ENCODE measurements at regions not wholly inside any gene's neighbourhood (a gene's known extent, or its start where the extent isn't known, plus 50 kb on each side); places are given as distances from the start of the nearest gene placed in this dataset.

GRCh38 chr6:6704103-6705060, 115.9 kb downstream of the LY86 start:
- DNase-seq (no peak), ATAC-seq (no peak)
- intact Hi-C loops (cut with DNase I): no loop called here

DNA sequence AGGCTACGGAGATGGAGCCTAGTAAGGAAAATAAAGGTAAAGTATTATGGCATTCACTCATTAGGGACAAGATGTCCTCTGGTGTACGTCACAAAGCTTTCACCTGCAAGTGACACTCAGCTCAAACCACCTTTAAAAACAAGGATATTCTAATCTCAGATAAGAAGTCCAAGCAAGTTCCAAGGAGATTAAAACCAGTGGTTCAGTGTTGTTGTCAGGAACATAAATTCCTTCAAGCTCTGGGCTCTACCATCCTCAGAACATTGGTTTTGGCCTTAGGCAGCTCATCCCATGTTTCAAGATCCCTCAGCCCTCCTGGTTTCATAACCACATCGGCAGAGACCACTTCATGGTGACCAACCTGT, 116.5 kb downstream of the LY86 start:
- intact Hi-C loops (cut with DNase I): no loop called here
- DNase-seq: no peak
- no peak for ATAC-seq

DNA sequence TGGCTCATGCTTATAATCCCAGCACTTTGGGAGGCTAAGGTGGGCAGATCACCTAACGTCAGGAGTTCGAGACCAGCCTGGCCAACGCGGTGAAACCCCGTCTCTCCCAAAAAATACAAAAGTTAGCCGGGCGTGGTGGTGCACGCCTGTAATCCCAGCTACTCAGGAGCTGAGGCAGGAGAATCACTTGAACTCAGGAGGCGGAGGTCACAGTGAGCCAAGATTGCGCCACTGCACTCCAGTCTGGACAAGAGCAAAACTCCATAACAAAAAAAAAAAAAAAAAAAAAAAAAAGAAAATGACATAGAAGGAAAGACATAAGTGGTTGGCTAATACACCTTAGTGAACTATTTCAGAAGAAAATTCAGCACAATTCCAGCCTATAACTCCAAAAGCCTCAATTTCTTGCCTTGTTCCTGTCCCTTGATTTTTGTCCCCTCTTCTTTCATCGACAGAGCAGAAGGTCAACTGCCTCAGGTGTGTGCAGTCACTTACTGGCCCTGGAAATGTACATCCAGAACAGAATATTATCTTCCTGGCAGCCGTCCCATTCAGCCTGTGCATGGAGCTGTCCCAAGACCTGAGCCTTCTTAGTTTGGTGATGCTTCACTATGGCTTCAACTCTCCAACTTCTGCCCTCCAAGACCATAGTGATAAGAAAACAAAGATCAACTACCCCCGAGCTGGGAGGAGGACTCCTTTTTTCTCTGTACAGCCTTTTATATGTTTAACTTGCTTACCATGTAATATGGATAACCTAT, 117.6 kb downstream of the LY86 start:
- no peak for ATAC-seq
- no peak for DNase-seq
- intact Hi-C loops (cut with DNase I): no loop called here

GRCh38 chr6:6707143-6707542, 118.6 kb downstream of the LY86 start:
- ATAC-seq: peak in 1 of 2 donors; percentile 34
- no peak for DNase-seq
- intact Hi-C loops (cut with DNase I): no loop called here

DNA sequence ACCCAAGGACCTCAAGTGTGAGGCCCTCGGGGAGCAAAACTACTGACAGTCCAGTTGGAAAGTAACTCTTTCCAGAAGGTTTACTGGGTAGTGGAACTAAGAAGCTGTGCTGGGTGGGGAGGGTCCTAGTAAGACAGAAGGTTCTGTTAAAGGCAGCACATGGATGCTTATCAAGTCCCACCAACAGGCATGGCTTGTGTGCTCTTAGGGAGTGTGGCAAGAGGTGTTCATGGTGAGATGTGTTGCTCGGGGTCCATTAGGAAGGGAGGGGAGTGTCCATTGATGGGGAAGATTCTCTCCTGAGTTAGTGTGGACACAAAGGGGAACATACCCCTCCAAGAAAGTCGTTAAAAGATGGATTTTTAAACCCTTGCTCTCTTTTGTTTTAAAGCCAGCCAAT, 120.6 kb downstream of the LY86 start:
- ATAC-seq: no peak
- no peak for DNase-seq
- intact Hi-C loops (cut with DNase I): no loop called here

- intact Hi-C loops (cut with DNase I): loop anchor here in 1 of 2 donors (10.0 kb wide), 1 partner anchor 534 kb away; no protein-coding TSS in a partner anchor
- ATAC-seq: no peak
- no peak for DNase-seq
Observed at GRCh38 chr6:6711031-6711785, 122.7 kb downstream of the LY86 start.

DNA sequence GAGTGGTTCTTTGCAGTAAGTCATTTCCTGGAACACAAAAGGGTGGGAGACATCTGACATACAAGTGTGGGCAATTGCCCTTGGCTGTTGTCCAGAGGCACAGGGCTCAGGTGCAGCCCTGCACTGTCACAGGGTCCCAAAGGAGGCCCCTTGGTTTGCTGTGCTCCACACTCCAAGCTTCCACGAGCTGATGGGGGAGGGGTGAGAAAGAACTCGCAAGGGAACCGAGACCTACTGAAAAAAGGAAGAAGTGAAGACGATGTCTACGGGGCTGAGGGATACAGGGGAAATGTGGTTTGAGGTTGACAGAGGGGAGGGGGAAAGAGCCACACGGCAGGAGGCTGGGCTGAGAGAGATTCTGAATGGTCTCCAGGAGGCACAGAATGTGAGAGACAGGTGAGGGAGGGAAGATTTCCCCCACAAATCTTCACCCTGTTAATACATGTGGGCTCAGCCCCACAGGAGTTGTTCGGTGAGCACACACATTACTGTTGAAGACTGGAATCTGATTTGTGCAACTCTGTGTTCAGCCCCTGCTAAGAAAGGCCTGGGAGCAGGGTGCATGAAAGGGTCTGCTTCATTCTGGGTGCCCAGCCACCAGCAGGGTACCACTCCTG, 123.4 kb downstream of the LY86 start:
- intact Hi-C loops (cut with DNase I): loop anchor here in 1 of 2 donors (10.0 kb wide), 1 partner anchor 533 kb away; no protein-coding TSS in a partner anchor
- ATAC-seq: peak in 1 of 2 donors; percentile 16

DNA sequence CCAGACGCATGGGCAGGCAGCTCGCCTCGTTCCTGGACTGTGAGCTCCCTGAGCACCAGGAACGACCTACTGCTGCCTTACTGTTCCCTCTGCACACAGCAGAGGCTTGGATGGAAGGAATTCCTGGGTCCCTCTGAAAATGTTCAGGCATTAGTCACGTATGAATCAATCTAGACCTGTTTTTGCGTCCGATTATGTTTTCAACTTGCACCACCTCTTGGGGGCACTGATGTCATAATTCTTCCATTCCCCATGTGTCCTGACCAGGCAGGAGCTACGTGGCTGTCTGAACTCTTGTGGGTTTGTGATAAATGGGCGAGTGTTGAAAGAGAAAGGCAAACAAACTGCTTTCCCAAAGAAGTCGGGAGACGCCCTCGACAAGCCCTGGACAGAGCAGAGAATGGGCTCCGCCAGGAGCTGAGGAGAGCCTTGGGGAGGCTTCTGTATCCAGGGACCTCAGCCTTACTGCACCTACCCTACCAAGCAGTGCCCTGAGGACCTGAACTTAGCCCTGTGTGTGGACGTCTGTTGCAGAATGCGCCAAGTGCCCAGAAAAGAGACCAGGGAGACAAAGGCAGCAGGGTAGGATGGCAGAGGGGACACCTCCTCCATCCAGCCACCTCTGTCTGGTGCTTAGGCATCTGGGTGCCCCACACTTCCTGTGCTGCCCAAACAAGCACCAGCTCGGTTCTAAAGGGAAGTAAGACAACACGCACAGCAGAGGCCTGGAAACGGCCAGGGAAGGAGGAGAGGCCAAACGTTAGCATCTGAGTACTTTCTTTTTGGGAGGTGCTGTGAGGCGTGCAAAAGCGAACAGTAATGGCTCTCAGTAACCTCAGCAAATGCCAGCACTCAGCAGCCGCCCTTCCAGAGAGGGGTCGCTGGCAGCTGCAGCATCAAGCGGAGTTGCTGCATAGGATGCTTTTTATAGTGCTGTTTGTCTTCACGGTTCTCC, 124.2 kb downstream of the LY86 start:
- intact Hi-C loops (cut with DNase I): loop anchor here in 1 of 2 donors (10.0 kb wide), 1 partner anchor 532 kb away; no protein-coding TSS in a partner anchor
- DNase-seq (no peak), ATAC-seq (peak; percentile 50 to 58)

More for the DNA sequence above, 123.4 kb downstream of the LY86 start:
- DNase-seq: no peak

DNA sequence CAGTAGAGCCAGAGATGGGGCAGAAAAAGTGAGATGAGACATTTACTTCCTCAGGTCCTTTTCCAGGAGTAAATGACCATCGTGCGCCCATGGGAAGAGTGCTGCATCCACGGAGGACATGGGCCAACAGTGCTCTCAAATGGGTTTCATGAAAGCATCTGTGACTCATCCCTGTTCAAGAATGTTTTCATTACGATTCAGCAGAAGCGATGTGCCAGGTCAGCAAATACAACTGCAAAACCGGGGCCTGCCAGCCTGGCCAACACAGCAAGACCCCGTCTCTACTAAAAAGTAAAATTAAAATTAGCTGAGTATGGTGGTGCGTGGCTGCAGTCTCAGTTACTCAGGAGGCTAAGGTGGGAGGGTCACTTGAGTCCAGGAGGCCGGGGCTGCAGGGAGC, 125.1 kb downstream of the LY86 start:
- peak in 1 of 2 donors; percentile 56 for ATAC-seq
- no peak for DNase-seq
- intact Hi-C loops (cut with DNase I): loop anchor here in 1 of 2 donors (10.0 kb wide), 1 partner anchor 531 kb away; no protein-coding TSS in a partner anchor

DNA sequence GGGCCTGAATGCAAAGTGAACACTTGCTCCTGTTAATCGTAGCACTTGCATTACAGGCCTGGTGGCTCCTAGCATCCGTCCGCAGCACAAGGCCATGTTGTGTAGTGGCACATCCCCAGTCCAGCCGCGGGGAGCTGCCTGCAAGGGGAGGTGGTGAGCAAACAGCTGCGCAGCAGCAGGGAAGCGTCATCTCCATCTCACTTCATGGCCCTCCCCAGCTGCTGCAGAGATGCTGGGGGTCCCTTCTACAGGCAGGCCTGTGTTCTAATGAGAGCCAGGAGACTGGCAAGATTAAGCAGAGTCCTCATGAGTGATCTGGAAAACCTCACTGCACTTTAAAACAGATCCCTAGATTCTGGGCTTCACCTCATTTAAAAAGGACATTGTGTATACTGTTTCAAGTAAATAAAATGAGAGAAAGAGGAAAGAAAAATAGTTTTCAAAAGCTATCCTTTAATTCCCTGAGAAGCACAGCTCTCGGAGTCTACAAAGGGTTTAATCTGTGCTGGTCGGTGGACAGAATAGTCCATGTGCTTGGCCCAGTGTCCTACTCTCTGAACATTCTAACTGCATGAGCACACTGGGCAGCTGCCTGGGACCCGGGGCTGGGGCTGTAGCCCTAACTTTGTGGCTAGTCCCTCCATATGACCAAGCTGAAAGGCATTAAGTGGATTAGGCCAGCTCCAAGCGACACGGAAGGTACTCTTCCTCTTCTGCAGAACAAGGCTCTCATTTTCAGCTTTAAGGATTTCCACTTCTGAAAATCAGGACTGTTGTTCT, 125.8 kb downstream of the LY86 start:
- no peak for DNase-seq
- peak in 1 of 2 donors; percentile 19 for ATAC-seq
- intact Hi-C loops (cut with DNase I): loop anchor here in 1 of 2 donors (10.0 kb wide), 1 partner anchor 530 kb away; no protein-coding TSS in a partner anchor

GRCh38 chr6:6714953-6715352, 126.4 kb downstream of the LY86 start:
- intact Hi-C loops (cut with DNase I): loop anchor here in 1 of 2 donors (10.0 kb wide), 1 partner anchor 530 kb away; no protein-coding TSS in a partner anchor
- DNase-seq: no peak
- no peak for ATAC-seq

DNA sequence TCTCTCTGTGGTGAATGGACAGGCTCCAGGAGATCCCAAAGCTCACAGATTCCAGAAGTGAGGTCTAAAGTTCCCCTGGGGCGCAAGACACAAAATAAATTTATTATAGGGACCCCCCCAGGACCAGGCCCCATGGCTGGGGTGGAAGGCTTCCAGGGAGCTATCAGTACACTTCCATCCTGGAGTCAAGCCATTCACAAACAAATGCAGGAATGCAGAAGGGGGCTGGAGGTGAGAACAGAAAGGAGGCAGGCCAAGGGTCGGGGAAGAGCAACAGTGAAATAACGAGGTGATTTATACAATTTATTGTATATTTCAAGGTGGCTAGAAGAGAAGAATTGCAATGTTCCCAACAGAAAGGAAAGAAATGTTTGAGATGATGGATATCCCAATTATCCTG, 126.9 kb downstream of the LY86 start:
- DNase-seq (no peak), ATAC-seq (no peak)
- intact Hi-C loops (cut with DNase I): loop anchor here in 1 of 2 donors (10.0 kb wide), 1 partner anchor 529 kb away; no protein-coding TSS in a partner anchor

GRCh38 chr6:6716998-6717763, 128.7 kb downstream of the LY86 start:
- intact Hi-C loops (cut with DNase I): loop anchor here in 1 of 2 donors (10.0 kb wide), 1 partner anchor 528 kb away; no protein-coding TSS in a partner anchor
- ATAC-seq (no peak), DNase-seq (no peak)

- DNase-seq: peak; percentile 64
- intact Hi-C loops (cut with DNase I): loop anchor here in 1 of 2 donors (10.0 kb wide), 1 partner anchor 527 kb away; no protein-coding TSS in a partner anchor
- ATAC-seq: peak; percentile 62 to 78
Observed at GRCh38 chr6:6717953-6718352, 129.4 kb downstream of the LY86 start.

GRCh38 chr6:6721606-6722005, 133.1 kb downstream of the LY86 start:
- intact Hi-C loops (cut with DNase I): no loop called here
- DNase-seq (no peak), ATAC-seq (no peak)

DNA sequence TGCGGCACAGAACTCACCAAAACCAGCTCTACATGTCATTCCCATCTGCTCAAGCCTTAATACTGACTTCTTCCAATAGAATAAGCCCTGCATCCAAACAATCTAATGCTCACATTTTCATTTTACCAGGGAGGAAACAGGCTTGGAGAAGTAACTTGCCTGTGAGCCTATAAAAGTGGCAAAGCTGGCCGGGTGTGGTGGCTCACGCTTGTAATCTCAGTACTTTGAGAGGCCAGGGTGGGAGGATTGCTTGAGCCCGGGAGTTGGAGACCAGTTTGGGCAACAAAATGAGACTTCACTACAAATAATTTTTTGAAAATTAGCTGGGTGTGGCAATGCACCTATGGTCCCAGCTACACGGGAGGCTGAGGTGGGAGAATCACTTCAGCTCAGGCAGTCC, 133.7 kb downstream of the LY86 start:
- no peak for ATAC-seq
- DNase-seq: no peak
- intact Hi-C loops (cut with DNase I): no loop called here

Measured in left cardiac atrium (tissue), 4 donors.